SH-SY5Y (cell line): ENCODE measurements at regions not wholly inside any gene's neighbourhood (a gene's known extent, or its start where the extent isn't known, plus 50 kb on each side); places are given as distances from the start of the nearest gene placed in this dataset.

Experiments used
- GATA2 ChIP-seq: IDR thresholded peaks from 2 replicates; pipeline ENCODE4 v1.6.1; 2011; ENCODE audit warnings: mild to moderate bottlenecking, low read depth, low read length
- GATA3 ChIP-seq: IDR thresholded peaks from 2 replicates; pipeline ENCODE4 v1.6.1; 2011; ENCODE audit warnings: low read depth, mild to moderate bottlenecking, low read length, moderate library complexity

DNA sequence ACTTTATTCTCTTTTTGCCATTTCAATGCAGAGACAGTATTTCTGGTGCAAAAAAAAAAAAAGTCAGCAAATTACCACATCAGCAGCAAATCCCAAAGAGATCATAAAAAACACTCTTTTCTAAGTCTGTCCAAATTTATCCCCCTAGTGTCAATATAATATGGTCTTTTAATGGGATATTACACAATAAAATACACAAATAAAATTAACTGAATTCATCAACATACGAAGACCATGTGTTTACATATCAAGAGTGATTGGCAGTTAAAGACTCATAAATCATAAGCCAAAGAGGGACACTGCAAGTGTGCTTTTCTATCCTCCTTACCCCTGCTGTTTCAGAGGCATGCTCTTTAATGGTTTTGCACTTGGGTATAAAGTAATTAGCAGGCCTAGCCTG, 340.2 kb upstream of the DKK2 start:
- TF ChIP-seq GATA2, result no peak
- no peak for TF ChIP-seq GATA3

DNA sequence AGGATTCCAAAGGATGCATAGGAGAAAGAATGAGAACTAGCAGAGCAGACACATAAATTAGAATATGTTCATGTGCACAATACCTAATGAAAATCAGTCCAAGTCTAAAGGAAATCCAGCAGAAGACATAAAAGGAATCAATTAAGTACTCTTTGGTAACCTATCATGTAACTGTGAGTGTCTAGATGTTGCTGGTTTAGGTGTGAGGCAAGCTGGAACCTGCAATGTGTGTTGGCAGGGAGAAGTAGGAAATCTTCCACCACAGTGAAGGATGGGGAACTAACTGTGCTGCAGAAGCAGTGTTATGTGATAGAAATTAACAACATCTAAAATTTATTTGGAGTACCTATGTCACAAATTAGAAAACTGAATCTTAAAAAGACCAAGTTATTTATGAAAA, 330.8 kb upstream of the DKK2 start:
- TF ChIP-seq GATA2 (no peak), GATA3 (no peak)

DNA sequence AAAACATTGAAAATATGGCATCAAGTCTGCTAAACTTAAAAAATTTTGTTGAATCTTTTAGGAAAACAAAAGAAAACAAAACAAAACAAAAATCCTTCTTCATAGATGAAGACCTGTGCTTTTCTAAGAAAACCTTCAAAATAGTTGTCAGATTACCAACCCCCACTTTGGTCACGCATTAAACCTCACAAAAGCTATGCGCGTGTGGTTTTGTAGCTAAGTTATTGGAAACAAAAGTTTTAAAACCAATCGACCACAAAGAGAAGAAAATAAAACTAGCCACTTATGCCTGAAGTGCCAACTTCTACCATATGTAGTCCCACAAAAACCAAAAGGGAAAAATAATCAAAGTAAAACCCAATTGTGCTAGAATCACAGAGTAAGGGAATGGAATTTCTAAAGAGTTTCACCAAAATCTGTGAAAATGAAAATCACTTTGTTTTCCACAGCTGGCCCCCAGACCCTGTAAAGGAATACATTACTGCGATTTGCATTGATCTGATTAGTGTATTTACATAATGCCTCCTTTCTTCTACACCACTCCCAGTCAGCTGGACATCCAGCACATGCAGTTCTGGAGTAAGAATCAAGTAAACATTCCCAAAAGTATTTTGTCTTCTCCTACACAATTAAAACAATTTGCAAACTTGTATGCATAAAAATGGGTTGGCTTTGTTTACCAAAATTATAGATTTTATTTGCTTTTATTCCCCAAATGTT, 330.1 kb upstream of the DKK2 start:
- TF ChIP-seq GATA2 (no peak), GATA3 (no peak)

DNA sequence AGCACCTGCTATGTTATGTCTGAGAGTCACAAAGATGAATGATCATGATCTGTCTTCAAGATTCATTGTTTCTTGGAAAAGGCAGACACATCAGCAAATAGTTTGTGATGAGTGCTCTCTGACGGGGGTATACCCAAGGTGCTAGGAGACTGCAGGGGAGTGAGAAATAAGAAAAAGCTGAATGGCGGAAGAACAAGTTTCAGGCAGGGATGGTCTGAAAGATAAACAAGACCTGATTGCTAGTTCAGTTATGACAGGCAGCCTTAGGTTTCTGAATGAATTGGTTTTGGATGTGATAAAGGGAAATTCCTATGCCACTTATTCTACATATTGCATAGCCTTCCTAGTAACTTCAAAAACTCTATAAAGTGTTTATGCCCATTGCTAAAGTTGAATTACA, 327.0 kb upstream of the DKK2 start:
- TF ChIP-seq GATA2 (no peak), GATA3 (no peak)

DNA sequence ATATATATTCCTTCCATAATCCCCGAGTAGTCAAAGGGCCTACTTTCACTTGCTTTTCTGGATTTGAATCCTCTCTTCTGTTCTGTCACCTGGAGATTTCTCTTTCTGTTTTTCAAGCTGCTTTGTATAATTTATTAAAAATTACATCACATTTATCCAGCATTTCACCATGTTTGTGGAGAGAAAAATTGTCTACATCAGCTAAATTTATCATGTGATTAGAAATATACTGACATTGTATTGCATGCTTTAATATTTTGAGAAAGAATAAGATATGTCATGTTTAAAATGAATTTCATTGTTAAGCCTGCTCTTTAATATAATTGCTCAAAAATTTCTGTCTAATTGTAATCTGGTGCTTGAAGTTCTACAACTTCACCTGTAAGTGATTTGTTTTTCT, 323.1 kb upstream of the DKK2 start:
- TF ChIP-seq GATA2, result no peak
- no peak for TF ChIP-seq GATA3

DNA sequence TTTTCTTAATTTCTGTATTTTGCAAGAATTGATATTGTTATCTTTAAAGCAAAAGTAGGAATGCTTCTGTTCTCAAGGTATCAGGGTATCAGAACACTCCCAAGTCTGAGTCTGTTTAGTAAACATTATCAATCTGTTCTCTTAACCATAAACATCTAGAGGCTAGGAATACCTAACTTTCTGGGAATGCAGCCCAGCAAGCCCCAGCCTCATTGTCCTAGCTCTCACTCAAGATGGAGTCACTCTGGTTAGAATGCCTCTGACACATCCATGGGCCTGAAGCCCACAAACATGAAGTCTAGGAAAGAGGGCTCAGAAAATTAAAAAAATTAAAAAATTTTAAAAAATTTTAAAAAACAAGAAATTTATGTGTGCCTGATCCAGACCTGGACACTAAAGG, 315.1 kb upstream of the DKK2 start:
- TF ChIP-seq GATA3, result no peak
- no peak for TF ChIP-seq GATA2

DNA sequence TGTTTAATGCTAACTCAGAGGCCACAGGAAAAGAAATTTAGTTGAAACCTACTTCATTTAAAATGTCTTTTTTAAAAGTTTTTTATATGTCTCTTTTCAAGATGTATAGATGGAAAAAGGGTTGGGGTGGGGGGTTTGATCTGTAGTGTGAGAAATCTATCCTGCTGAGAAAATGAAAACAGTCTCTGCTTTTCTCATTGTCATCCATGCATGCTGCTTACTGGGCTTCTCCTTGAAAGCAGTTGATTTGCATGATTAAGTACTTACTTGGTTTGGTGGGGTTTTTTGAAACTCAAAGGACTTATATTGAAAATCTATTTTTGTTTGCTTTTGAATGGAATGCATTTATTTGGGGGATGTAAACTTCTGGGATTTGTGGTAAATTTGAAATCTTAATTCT, 313.6 kb upstream of the DKK2 start:
- TF ChIP-seq GATA3 (no peak), GATA2 (no peak)

DNA sequence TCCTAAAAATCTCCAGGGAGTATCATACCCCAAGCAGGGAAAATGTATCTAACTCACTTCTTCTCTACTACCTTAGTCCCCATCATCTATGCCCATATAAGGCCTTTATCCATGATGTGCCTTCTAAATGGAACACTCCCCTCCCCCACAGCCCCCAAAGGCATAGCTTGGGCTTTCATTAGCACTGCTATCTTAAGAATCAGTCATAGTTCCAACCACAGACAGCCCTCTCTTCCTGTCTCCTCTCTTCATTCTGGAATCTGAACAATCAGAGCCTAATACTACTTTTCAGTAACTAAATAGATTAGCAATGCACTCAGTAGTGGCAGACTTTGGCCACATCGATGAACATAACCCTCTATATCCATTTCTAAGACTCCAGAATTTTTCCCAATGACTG, 313.2 kb upstream of the DKK2 start:
- TF ChIP-seq GATA3, result no peak
- TF ChIP-seq GATA2, result no peak

DNA sequence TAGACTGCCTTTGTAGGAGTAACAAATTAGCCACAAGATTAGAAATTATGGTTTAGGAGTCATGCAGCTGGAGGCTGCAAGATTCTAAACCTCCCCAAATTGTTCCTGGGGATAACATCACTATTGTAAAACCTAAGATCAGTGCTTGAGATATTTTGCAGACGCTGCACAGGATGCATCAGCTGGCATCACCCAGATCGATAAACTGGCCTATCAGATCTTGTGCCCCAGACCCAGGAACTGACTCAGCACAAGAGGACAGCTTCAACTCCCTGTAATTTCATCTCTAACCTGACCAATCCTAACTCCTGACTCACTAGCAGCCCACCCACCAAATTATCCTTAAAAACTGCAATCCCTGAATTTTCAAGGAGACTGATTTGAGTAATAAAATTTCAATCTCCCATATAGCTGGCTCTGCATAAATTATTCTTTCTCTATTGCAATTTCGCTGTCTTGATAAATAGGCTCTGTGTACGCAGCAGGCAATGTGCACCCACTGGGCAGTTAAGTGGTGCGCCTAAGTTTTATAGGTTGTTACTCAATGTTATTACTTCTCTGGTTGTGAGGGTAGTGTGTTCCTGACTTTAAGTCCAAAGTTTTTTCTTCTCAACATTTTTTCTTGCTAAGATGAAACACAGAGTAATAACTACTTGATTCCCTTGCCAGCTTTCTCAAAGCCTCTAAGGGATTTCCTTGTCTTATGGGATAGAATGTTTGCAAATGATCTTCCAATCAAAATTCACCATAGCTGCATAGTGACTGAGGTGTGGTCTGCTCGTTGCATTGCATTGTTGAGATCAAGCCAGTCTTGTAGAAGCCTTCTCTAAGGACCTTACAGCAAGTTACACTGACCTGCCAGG, 312.3 kb upstream of the DKK2 start:
- no peak for TF ChIP-seq GATA3
- no peak for TF ChIP-seq GATA2

DNA sequence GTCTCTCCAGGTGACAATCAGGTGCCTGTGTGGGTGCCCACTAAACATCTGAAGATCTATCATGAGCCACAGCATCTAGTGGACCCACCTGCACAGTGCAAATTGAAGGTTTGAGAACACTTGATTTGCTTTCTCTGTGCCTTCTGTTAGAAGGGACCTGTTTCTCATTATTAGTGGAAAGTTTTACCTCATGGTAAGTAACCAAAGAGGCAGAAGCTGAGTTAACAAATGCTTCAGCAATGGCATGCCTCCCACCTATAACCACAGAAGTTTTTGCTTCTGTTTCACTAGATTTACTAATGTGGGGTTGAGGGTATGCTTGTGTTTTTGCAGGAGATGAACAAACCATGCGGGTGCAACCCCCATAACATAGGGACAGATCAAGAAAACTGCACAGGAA, 297.4 kb upstream of the DKK2 start:
- TF ChIP-seq GATA2 (no peak), GATA3 (no peak)

DNA sequence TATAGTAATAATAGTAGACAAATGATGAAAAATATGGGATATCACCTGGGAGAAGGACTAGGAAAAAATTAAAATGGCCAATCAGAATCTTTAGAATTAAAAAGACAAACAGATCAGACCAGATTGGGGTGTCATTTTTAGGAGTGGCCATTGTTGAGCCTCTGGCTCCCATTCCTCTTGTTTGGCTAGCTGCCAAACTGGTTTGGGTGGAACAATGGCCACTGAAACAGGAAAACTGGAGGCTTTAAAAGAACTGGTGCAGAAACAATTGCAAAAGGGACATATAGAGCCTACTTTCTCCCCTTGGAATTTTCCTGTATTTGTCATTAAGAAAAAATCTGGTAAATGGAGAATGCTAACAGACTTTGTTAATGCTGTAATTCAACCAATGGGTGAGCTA, 294.8 kb upstream of the DKK2 start:
- TF ChIP-seq GATA2 (no peak), GATA3 (no peak)

DNA sequence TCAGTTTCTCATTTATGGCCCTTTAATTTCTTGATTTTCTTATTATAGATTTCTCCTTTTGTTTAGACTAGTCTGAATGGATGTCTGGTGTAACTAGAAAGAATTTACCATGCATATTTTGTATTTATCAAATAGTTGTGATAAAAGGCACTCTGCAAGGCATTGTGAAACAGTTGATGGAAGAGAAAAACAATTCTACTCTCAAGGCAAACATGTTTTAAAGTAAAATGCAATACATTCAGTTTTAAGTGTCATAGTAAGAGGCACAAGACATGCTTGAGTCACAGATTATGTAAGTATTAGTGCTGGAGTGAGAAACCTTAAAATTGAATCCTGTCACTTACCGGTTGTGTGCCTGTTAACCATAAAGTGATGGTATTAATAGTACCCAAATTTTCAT, 283.3 kb upstream of the DKK2 start:
- no peak for TF ChIP-seq GATA2
- no peak for TF ChIP-seq GATA3

DNA sequence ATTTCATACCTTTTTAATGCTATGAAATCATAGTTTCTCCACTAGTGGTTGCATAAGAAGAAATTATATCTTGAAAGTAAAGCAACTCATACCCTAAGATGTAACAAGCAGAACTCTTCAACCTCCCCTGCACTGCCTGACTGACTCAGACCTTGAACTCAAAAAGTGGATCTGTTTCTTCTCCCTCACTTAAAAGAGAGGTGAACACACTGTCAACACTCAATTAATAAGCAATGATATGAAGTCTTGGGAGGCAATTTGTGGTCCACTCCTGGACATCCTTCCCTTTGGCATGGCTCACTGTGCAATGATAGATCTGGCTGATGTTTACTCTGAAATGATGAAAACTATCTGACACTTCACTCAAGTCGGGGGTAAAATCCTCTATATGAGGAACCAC, 282.0 kb upstream of the DKK2 start:
- no peak for TF ChIP-seq GATA2
- TF ChIP-seq GATA3, result no peak

DNA sequence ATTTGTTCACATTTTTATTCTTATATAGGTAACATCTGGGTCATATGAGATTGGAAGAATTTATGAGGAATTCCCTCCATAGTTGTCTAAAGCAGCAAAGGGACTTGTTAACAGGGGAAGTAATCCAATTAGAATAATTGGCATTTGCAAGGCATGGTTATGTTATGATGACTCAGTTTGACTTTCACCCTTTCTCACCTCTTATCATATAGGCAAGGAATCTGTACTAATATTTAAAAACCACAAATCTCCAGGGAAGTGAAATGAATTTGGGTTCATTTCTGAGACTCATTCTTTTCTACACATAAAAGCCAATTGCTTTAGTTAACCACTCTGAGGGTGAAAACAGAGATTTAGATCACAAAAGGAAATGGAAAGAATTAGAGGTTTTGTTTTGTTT, 281.5 kb upstream of the DKK2 start:
- TF ChIP-seq GATA2, result no peak
- TF ChIP-seq GATA3, result no peak

DNA sequence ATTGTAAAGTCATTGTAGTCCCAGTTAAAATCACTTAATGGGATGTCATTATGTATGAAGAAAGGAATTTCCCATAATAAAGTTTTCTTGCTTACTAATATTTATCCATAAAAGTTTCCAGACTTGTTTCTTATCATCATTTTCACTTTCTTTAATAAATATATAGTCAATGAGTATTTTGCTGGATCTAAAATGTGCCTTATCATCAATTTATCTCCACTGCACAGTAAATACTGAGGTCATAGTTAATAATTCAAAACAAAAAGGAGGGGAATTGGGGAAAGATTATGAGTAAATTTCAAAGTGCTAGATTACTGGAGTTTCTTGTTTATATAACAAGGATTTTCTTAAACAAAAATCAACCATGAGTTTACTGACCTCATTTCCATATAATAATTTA, 279.5 kb upstream of the DKK2 start:
- TF ChIP-seq GATA2 (no peak), GATA3 (no peak)
